ENCODE measurements at regions not wholly inside any gene's neighbourhood (a gene's known extent, or its start where the extent isn't known, plus 50 kb on each side); places are given as distances from the start of the nearest gene placed in this dataset.
A peak's percentile ranks its signal among the peaks of the same experiment; 100 is the strongest.
"Not testable (repeated sequence)": the region's sequence is repeated elsewhere in the genome, so short reads cannot be mapped to it uniquely, and the experiment has no call there.

- DNase-seq (ENCODE audit: low spot score) = no peak
Measured at GRCh38 chr3:184440151-184440550, 60.3 kb downstream of the CHRD start.

- no peak for DNase-seq (ENCODE audit: low spot score)
Measured at GRCh38 chr3:184441202-184441900, 61.5 kb downstream of the CHRD start.

- no peak for DNase-seq (ENCODE audit: low spot score)
Measured at GRCh38 chr3:184443364-184443763, 63.5 kb downstream of the CHRD start.

- no peak for DNase-seq (ENCODE audit: low spot score)
Measured at GRCh38 chr3:184443831-184444230, 64.0 kb downstream of the CHRD start.

- peak; percentile 32 for DNase-seq (ENCODE audit: low spot score)
Measured at GRCh38 chr3:184448321-184449160, 68.7 kb downstream of the CHRD start.

GRCh38 chr3:184449161-184449515, 69.3 kb downstream of the CHRD start:
- DNase-seq (ENCODE audit: low spot score) = no peak

- no peak for DNase-seq (ENCODE audit: low spot score)
Measured at GRCh38 chr3:184450547-184450946, 70.7 kb downstream of the CHRD start.

- no peak for DNase-seq (ENCODE audit: low spot score)
Measured at GRCh38 chr3:184453296-184453695, 73.4 kb downstream of the CHRD start.

GRCh38 chr3:184455991-184456390, 76.1 kb downstream of the CHRD start:
- no peak for DNase-seq (ENCODE audit: low spot score)

- DNase-seq (ENCODE audit: low spot score) = no peak
Measured at GRCh38 chr3:184456476-184456875, 76.6 kb downstream of the CHRD start.

- no peak for DNase-seq (ENCODE audit: low spot score)
Measured at GRCh38 chr3:184457329-184457728, 77.5 kb downstream of the CHRD start.

- DNase-seq (ENCODE audit: low spot score) = not testable (repeated sequence)
Measured at GRCh38 chr3:184457784-184458377, 78.0 kb downstream of the CHRD start.

- peak; percentile 81 for DNase-seq (ENCODE audit: low spot score)
Measured at GRCh38 chr3:184459355-184459754, 79.5 kb downstream of the CHRD start.

- no peak for DNase-seq (ENCODE audit: low spot score)
Measured at GRCh38 chr3:184460276-184460675, 80.4 kb downstream of the CHRD start.

- no peak for DNase-seq (ENCODE audit: low spot score)
Measured at GRCh38 chr3:184461219-184461618, 81.4 kb downstream of the CHRD start.

- no peak for DNase-seq (ENCODE audit: low spot score)
Measured at GRCh38 chr3:184465883-184466412, 86.1 kb downstream of the CHRD start.

GRCh38 chr3:184466413-184466960, 86.6 kb downstream of the CHRD start:
- DNase-seq (ENCODE audit: low spot score) = peak; percentile 74

GRCh38 chr3:184467171-184467570, 87.3 kb downstream of the CHRD start:
- DNase-seq (ENCODE audit: low spot score) = no peak

GRCh38 chr3:184470551-184470950, 90.7 kb downstream of the CHRD start:
- no peak for DNase-seq (ENCODE audit: low spot score)

GRCh38 chr3:184471439-184471838, 90.1 kb upstream of the EPHB3 start:
- no peak for DNase-seq (ENCODE audit: low spot score)

- no peak for DNase-seq (ENCODE audit: low spot score)
Measured at GRCh38 chr3:184472723-184473428, 88.7 kb upstream of the EPHB3 start.

- DNase-seq (ENCODE audit: low spot score) = no peak
Measured at GRCh38 chr3:184474897-184475296, 86.7 kb upstream of the EPHB3 start.

All from AG20443 (cell line).